Endothelial cell (in vitro differentiated cells): ENCODE measurements at regions not wholly inside any gene's neighbourhood (a gene's known extent, or its start where the extent isn't known, plus 50 kb on each side); places are given as distances from the start of the nearest gene placed in this dataset.

Experiments
- DNase-seq: peaks from one replicate; pipeline ENCODE4 v3.0.0; 2021; ENCODE audit warnings: low spot score
- H3K27ac Mint-ChIP-seq: one replicate; pipeline ENCODE4 v1.8.0; 2021; ENCODE audit warnings: mixed read lengths, inconsistent platforms; ENCODE audit not compliant: unreplicated experiment
- H3K27me3 Mint-ChIP-seq: one replicate; pipeline ENCODE4 v1.8.0; 2021; ENCODE audit warnings: mild to moderate bottlenecking, moderate library complexity, mixed read lengths, inconsistent platforms; ENCODE audit not compliant: unreplicated experiment
- H3K36me3 Mint-ChIP-seq: one replicate; pipeline ENCODE4 v1.8.0; 2021; ENCODE audit warnings: mild to moderate bottlenecking, low read depth, mixed read lengths, inconsistent platforms; ENCODE audit not compliant: unreplicated experiment
- H3K4me1 Mint-ChIP-seq: one replicate; pipeline ENCODE4 v1.8.0; 2021; ENCODE audit warnings: mild to moderate bottlenecking, mixed read lengths, inconsistent platforms; ENCODE audit not compliant: unreplicated experiment
- H3K4me3 Mint-ChIP-seq: one replicate; pipeline ENCODE4 v1.8.0; 2021; ENCODE audit warnings: mild to moderate bottlenecking, mixed read lengths, inconsistent platforms; ENCODE audit not compliant: unreplicated experiment
- H3K9me3 Mint-ChIP-seq: one replicate; pipeline ENCODE4 v1.8.0; 2021; ENCODE audit warnings: mixed read lengths, inconsistent platforms; ENCODE audit not compliant: unreplicated experiment
- TF ChIP-seq, protein P1 (sequence below): fragments of 200-600 bp; sonication (generic); IDR thresholded peaks from one replicate; pipeline ENCODE4 v1.5.0; 2021; ENCODE audit warnings: antibody characterized with exemption; ENCODE audit not compliant: unreplicated experiment

DNA sequence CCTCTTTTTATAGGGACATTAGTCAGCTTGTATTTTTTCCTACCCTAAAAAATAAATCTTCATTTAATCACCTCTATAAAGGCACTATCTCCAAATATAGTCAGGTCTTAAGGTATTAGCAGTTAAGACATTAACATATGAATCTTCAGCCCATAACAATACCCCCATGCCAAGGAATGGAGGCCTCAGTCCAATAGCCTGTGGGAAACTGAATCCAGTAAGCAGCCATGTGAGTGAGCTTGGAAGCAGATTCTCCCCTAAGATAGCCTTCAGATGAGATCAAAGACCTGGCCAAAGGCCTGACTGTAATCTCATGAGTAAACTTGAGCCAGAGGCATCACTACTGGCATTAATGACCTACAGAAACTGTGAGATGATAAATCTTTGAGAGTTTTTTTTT is 232.1 kb upstream of the SYT10 start:
- Mint-ChIP-seq H3K4me3 (no peak overlapping the region), H3K4me1 (no peaks in the 10 kb centered on the region), H3K9me3 (no peaks in the 10 kb centered on the region), H3K27ac (no peak overlapping the region), H3K27me3 (no peaks in the 10 kb centered on the region), H3K36me3 (no peaks in the 10 kb centered on the region)
- DNase-seq = no peak
- TF ChIP-seq, protein P1, sequence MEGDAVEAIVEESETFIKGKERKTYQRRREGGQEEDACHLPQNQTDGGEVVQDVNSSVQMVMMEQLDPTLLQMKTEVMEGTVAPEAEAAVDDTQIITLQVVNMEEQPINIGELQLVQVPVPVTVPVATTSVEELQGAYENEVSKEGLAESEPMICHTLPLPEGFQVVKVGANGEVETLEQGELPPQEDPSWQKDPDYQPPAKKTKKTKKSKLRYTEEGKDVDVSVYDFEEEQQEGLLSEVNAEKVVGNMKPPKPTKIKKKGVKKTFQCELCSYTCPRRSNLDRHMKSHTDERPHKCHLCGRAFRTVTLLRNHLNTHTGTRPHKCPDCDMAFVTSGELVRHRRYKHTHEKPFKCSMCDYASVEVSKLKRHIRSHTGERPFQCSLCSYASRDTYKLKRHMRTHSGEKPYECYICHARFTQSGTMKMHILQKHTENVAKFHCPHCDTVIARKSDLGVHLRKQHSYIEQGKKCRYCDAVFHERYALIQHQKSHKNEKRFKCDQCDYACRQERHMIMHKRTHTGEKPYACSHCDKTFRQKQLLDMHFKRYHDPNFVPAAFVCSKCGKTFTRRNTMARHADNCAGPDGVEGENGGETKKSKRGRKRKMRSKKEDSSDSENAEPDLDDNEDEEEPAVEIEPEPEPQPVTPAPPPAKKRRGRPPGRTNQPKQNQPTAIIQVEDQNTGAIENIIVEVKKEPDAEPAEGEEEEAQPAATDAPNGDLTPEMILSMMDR = no peak

DNA sequence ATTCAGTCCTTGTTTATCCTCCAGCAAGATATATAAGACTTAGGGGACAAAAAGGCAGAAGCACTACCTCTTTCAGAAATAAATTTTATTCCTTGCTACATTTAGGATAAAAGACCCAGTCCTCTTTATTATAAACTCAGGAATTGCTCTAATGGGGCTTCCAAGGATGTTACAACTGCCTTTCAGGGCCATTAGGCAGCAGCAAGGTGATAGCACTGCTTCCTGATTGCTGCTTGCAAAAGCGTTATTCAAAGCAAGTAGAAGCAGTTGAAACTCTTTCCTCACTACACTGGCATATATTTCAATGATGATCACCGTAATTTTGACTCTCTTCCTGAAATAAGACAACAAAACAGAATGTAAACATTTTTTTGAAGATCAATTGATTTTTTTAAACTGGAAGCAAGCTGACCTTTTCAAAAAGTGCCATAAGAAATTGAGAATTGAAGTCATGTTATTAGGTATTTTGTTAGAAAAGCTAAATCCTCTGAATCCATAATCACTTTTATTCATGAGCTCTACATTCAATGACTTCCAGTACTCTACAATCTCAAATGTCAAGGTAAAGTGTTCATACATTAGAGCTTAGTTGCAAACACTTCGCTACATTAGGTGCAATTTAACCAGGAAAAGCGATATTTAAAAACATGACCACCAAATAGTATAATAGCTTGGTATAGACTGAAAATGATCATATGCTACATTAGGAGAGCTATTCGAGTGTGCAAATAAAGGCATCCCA is 233.4 kb upstream of the SYT10 start:
- TF ChIP-seq, protein P1 = no peak
- Mint-ChIP-seq H3K4me1 (no peaks in the 10 kb centered on the region), H3K36me3 (no peaks in the 10 kb centered on the region), H3K4me3 (no peak overlapping the region), H3K27me3 (no peaks in the 10 kb centered on the region), H3K27ac (no peak overlapping the region), H3K9me3 (no peaks in the 10 kb centered on the region)
- DNase-seq = no peak

GRCh38 chr12:33676866-33677265 is 237.2 kb upstream of the SYT10 start:
- no peak for DNase-seq
- no peak overlapping the region for H3K4me3 Mint-ChIP-seq
- H3K9me3 Mint-ChIP-seq = no peaks in the 10 kb centered on the region
- H3K36me3 Mint-ChIP-seq = no peaks in the 10 kb centered on the region
- TF ChIP-seq, protein P1 = no peak
- H3K27me3 Mint-ChIP-seq = no peaks in the 10 kb centered on the region
- no peak overlapping the region for H3K27ac Mint-ChIP-seq
- no peaks in the 10 kb centered on the region for H3K4me1 Mint-ChIP-seq

DNA sequence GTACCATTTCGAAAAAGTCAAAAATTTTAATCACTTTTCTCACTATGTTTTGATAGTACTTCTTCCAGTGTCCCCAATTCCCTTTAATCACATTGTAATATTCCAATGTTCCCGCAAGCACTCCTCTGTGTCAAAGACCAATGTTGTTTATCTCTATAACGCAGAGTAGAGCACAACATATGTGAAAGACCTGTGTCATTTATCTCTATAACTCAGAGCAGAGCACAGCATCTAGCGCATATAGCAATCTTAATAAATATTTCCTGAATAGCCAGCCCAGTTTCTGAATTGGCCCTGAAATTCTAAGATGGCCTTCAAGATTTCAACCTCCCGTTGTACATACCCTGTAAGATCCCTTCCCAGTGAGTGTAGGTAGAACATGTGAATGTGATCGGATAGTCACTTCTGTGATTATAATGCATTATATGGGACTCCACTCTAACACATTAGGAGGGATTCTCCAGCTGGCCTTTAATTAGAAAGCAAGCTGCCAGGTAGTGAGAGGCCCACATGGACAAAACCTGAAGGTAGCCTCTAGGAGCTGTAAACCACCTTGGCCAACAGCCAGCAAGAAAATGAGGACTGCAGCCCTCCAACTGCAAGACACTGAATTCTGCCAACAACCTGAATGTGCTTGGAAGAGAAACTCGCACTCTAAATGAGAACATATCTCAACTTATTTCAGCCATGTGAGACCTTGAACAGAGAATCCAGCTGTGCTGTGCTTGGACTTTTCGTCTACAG is 238.8 kb upstream of the SYT10 start:
- TF ChIP-seq, protein P1 = no peak
- Mint-ChIP-seq H3K27ac (no peak overlapping the region), H3K36me3 (no peaks in the 10 kb centered on the region), H3K4me1 (no peaks in the 10 kb centered on the region), H3K9me3 (no peaks in the 10 kb centered on the region), H3K4me3 (no peak overlapping the region), H3K27me3 (no peaks in the 10 kb centered on the region)
- DNase-seq = no peak

DNA sequence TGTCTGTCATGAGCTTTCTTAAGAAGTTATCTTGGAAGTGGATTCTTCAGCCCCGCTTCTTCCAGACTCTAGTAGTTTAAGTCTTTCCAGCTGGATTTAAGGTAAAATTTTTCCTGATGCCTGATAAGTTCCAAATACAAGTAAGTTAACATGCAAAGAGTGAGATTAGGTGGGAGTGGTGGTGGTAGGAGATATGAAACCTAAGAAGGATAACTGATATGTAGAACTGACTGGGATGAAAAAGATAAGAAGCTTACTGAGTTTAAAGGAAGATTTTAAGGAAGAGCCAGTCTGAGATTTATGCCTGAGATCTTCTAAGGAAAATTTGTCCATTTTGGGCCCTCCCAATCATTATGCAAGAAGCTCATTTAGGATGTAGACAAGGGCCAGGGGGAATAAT is 250.9 kb upstream of the SYT10 start:
- DNase-seq = no peak
- H3K27ac Mint-ChIP-seq = no peak overlapping the region
- H3K9me3 Mint-ChIP-seq = no peaks in the 10 kb centered on the region
- no peaks in the 10 kb centered on the region for H3K36me3 Mint-ChIP-seq
- TF ChIP-seq, protein P1 = no peak
- H3K4me3 Mint-ChIP-seq = no peak overlapping the region
- H3K27me3 Mint-ChIP-seq = no peaks in the 10 kb centered on the region
- H3K4me1 Mint-ChIP-seq = no peaks in the 10 kb centered on the region
